Endothelial cell of umbilical vein (primary cell): ENCODE measurements at regions not wholly inside any gene's neighbourhood (a gene's known extent, or its start where the extent isn't known, plus 50 kb on each side); places are given as distances from the start of the nearest gene placed in this dataset.

Source experiments
- BruUV-seq: library from RNA; stranded (reverse); fragments of 400-500 nt; replicated peaks from 2 replicates; lab custom pipeline; 2021; lab: Mats Ljungman, UMichigan
- CTCF ChIA-PET: fragments of 300-600, 350-600 bp; sonication (Branson Sonifier 250); formaldehyde crosslinking; loops from one replicate; lab custom pipeline; 2021; ENCODE audit warnings: antibody characterized with exemption, inconsistent platforms; lab: Charles Lee
- POLR2A ChIA-PET: fragments of 300-600, 350-600 bp; sonication (Branson Sonifier 250); formaldehyde crosslinking; loops from one replicate; lab custom pipeline; 2021; ENCODE audit warnings: antibody characterized with exemption, inconsistent platforms; lab: Charles Lee
- DNase-seq: peaks from one replicate; pipeline ENCODE4 v3.0.0-alpha.2; 2011; ENCODE audit warnings: low read depth, low spot score
- FAIRE-seq: peaks from 2 replicates; lab custom pipeline; 2011; peaks lifted over from hg19 to GRCh38; lab: Jason Lieb, UNC
- H2AFZ ChIP-seq: 2 replicates; pipeline ENCODE4 v1.6.0; 2012; ENCODE audit warnings: low read depth, low read length, control low read depth, inconsistent platforms
- H3K27ac ChIP-seq: 2 replicates; pipeline ENCODE4 v1.5.1; 2011; ENCODE audit warnings: low read depth, mild to moderate bottlenecking, control low read depth, low read length, moderate library complexity; ENCODE audit not compliant: insufficient read depth
- H3K27me3 ChIP-seq, 2 experiments: 2 replicates each; pipeline versions ENCODE4 v1.6.0 to v1.6.1; 2011; ENCODE audit warnings: low read length in 2 of 2, mixed read lengths in 1 of 2; ENCODE audit not compliant: control insufficient read depth in 2 of 2, insufficient read depth in 2 of 2
- H3K36me3 ChIP-seq, 2 experiments: 2 replicates in 1 of 2; 3 replicates in 1 of 2; pipeline ENCODE4 v1.5.1; 2011; ENCODE audit warnings: low read length in 2 of 2, mild to moderate bottlenecking in 1 of 2, moderate library complexity in 1 of 2; ENCODE audit not compliant: control insufficient read depth in 2 of 2, insufficient read depth in 2 of 2; ENCODE audit errors: extremely low read depth in 1 of 2
- H3K4me1 ChIP-seq: 3 replicates; pipeline ENCODE4 v1.5.1; 2011; ENCODE audit warnings: mild to moderate bottlenecking, low read length; ENCODE audit not compliant: control insufficient read depth, insufficient read depth; ENCODE audit errors: extremely low read depth
- H3K4me2 ChIP-seq: 2 replicates; pipeline ENCODE4 v1.6.1; 2011; ENCODE audit warnings: low read length, control low read depth, mixed read lengths; ENCODE audit not compliant: insufficient read depth
- H3K4me3 ChIP-seq, 3 experiments: fragments of 200-600 bp in 1 of 3; sonication (generic), shearing (Covaris generic) in 1 of 3; replicated peaks in 1 of 3; 2 replicates each; pipeline ENCODE4 v1.5.1; 2011 to 2016; ENCODE audit warnings: control low read depth in 3 of 3, low read length in 3 of 3, mild to moderate bottlenecking in 2 of 3, inconsistent platforms in 1 of 3, low read depth in 1 of 3, moderate library complexity in 1 of 3; ENCODE audit not compliant: insufficient read depth in 1 of 3
- H3K79me2 ChIP-seq: 2 replicates; pipeline ENCODE4 v1.6.0; 2012; ENCODE audit warnings: low read length, inconsistent platforms; ENCODE audit not compliant: control insufficient read depth, insufficient read depth
- H3K9ac ChIP-seq: replicated peaks from 2 replicates; pipeline ENCODE3; 2011; ENCODE audit warnings: low read length, control low read depth; ENCODE audit not compliant: insufficient read depth; ENCODE audit errors: extremely low read depth
- H3K9me1 ChIP-seq: replicated peaks from 3 replicates; pipeline ENCODE4 v1.6.0; 2011; ENCODE audit warnings: mild to moderate bottlenecking, low read length; ENCODE audit not compliant: control insufficient read depth, insufficient read depth; ENCODE audit errors: extremely low read depth
- H3K9me3 ChIP-seq: replicated peaks from 2 replicates; pipeline ENCODE4 v1.5.1; 2012; ENCODE audit warnings: low read length, inconsistent platforms; ENCODE audit not compliant: control insufficient read depth, insufficient read depth
- H4K20me1 ChIP-seq: replicated peaks from 2 replicates; pipeline ENCODE3; 2011; ENCODE audit warnings: mild to moderate bottlenecking, low read length; ENCODE audit not compliant: control insufficient read depth, insufficient read depth; ENCODE audit errors: extremely low read depth
- EZH2 ChIP-seq: IDR thresholded peaks from 2 replicates; pipeline ENCODE4 v1.6.1; 2012; ENCODE audit warnings: borderline replicate concordance, low read depth, mild to moderate bottlenecking, moderate library complexity, low read length, inconsistent platforms; ENCODE audit not compliant: severe bottlenecking
- FOS ChIP-seq: IDR thresholded peaks from 2 replicates; pipeline ENCODE4 v1.6.1; 2011; ENCODE audit warnings: mild to moderate bottlenecking, low read length, moderate library complexity, borderline replicate concordance; ENCODE audit not compliant: insufficient read depth
- GATA2 ChIP-seq: IDR thresholded peaks from 2 replicates; pipeline ENCODE4 v1.7.0; 2011; ENCODE audit warnings: low read depth, mild to moderate bottlenecking, moderate library complexity, mixed read lengths, low read length; ENCODE audit not compliant: insufficient read length, insufficient read depth
- JUN ChIP-seq: IDR thresholded peaks from 2 replicates; pipeline ENCODE4 v1.6.1; 2011; ENCODE audit warnings: borderline replicate concordance, low read depth; ENCODE audit not compliant: insufficient read length, insufficient read depth
- MYC ChIP-seq: IDR thresholded peaks from one replicate; pipeline ENCODE4 v1.6.1; 2011; ENCODE audit warnings: mild to moderate bottlenecking, low read depth, low read length
- POLR2A ChIP-seq: IDR thresholded peaks from 2 replicates; pipeline ENCODE4 v1.6.1; 2012; ENCODE audit warnings: low read depth, mild to moderate bottlenecking, control low read depth, low read length
- POLR2AphosphoS5 ChIP-seq: IDR thresholded peaks from 2 replicates; pipeline ENCODE4 v1.6.1; 2012; ENCODE audit warnings: low read depth, mild to moderate bottlenecking, control low read depth, low read length, moderate library complexity; ENCODE audit not compliant: insufficient read depth
- dilution Hi-C: fragments of 300-500 bp; cut with MboI; formaldehyde crosslinking; loops from one replicate; pipeline ENCODE4 v1.15.0; 2019; ENCODE audit warnings: low sequenced_read_pairs; ENCODE audit not compliant: extremely low pct_ligation_motif_present
- intact Hi-C: fragments of 100-400 bp; cut with micrococcal nuclease; formaldehyde crosslinking; loops from one replicate; pipeline ENCODE4 v1.10.0; 2022
- TF ChIP-seq, protein P1 (sequence below): IDR thresholded peaks from 2 replicates; pipeline ENCODE4 v1.6.1; 2011; ENCODE audit not compliant: insufficient read depth, insufficient read length
- TF ChIP-seq, protein P2 (sequence below), 2 donors: IDR thresholded peaks; 1 replicate in 1 of 2; 2 replicates in 1 of 2; pipeline ENCODE4 v1.5.1; 2011; ENCODE audit warnings: low read length in 2 of 2, mild to moderate bottlenecking in 2 of 2, moderate library complexity in 2 of 2, control low read depth in 1 of 2, inconsistent platforms in 1 of 2, low read depth in 1 of 2; ENCODE audit not compliant: insufficient read depth in 1 of 2; ENCODE audit errors: extremely low read depth in 1 of 2

DNA sequence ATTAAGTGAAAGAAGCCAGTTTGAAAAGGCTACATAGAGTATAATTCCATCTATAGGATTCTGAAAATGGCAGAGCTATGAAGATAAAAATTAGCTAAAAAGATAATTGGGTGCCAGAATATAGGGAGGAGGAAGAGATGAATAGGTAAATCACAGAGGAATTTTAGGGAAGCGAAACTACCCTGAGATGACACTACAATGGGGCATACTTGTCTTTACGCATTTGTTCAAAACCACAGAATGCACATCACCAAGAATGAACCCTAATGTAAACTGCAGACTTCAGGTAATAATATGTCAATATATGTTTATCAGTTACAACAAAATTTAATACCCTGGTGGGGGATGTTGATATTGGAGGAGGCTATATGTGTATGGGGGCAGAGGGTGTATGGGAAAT lies 1342.9 kb downstream of the ADGRL3 start:
- BruUV-seq: no TSS peak
- CTCF ChIA-PET: no interaction called here
- no peak overlapping the region for H3K9ac ChIP-seq

GRCh38 chr4:62533573-62533972 lies 1333.4 kb downstream of the ADGRL3 start:
- Histone ChIP-seq H4K20me1 (no peaks in the 10 kb centered on the region), H3K79me2 (no peaks in the 10 kb centered on the region), H3K9me1 (no peaks in the 10 kb centered on the region), H3K27ac (no peak overlapping the region), H3K27me3 (no peaks in the 10 kb centered on the region), H3K9ac (no peak overlapping the region), H3K9me3 (peaks cover 4% of the 10 kb centered on the region), H3K36me3 (no peaks in the 10 kb centered on the region), H3K4me2 (no peak overlapping the region), H2AFZ (no peak overlapping the region), H3K4me3 (no peak overlapping the region), H3K4me1 (no peaks in the 10 kb centered on the region)
- no peak for DNase-seq
- dilution Hi-C loops: no loop called here
- no peak for FAIRE-seq
- ChIA-PET POLR2A (no interaction called here), CTCF (no interaction called here)
- BruUV-seq: no TSS peak
- intact Hi-C loops: no loop called here
- TF ChIP-seq JUN: no peak
- no peak for TF ChIP-seq FOS
- TF ChIP-seq, protein P1, sequence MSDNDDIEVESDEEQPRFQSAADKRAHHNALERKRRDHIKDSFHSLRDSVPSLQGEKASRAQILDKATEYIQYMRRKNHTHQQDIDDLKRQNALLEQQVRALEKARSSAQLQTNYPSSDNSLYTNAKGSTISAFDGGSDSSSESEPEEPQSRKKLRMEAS: no peak
- TF ChIP-seq, protein P2, sequence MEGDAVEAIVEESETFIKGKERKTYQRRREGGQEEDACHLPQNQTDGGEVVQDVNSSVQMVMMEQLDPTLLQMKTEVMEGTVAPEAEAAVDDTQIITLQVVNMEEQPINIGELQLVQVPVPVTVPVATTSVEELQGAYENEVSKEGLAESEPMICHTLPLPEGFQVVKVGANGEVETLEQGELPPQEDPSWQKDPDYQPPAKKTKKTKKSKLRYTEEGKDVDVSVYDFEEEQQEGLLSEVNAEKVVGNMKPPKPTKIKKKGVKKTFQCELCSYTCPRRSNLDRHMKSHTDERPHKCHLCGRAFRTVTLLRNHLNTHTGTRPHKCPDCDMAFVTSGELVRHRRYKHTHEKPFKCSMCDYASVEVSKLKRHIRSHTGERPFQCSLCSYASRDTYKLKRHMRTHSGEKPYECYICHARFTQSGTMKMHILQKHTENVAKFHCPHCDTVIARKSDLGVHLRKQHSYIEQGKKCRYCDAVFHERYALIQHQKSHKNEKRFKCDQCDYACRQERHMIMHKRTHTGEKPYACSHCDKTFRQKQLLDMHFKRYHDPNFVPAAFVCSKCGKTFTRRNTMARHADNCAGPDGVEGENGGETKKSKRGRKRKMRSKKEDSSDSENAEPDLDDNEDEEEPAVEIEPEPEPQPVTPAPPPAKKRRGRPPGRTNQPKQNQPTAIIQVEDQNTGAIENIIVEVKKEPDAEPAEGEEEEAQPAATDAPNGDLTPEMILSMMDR (IDR thresholded peaks at IDR 0.05; ENCODE audit: extremely low read depth in 1 of 2, insufficient read depth in 1 of 2, low read depth in 1 of 2, low read length in 2 of 2): no peak
- no peak for TF ChIP-seq EZH2
- TF ChIP-seq GATA2: no peak
- no peak for TF ChIP-seq POLR2AphosphoS5
- no peak for TF ChIP-seq MYC
- TF ChIP-seq POLR2A: no peak

More for the DNA sequence above, 1342.9 kb downstream of the ADGRL3 start:
- H3K4me3 ChIP-seq: no peak overlapping the region
- intact Hi-C loops (no loop called here), dilution Hi-C loops (no loop called here)
- no peaks in the 10 kb centered on the region for H3K4me1 ChIP-seq
- TF ChIP-seq MYC (no peak), JUN (no peak)
- TF ChIP-seq, protein P1: no peak
- H3K27me3 ChIP-seq: no peaks in the 10 kb centered on the region
- no peaks in the 10 kb centered on the region for H3K79me2 ChIP-seq
- no peaks in the 10 kb centered on the region for H3K36me3 ChIP-seq
- H3K27ac ChIP-seq: no peak overlapping the region
- DNase-seq: no peak
- H3K4me2 ChIP-seq: no peak overlapping the region
- H2AFZ ChIP-seq: no peak overlapping the region
- POLR2A ChIA-PET: no interaction called here
- H3K9me3 ChIP-seq: peaks cover 2% of the 10 kb centered on the region
- no peaks in the 10 kb centered on the region for H4K20me1 ChIP-seq
- no peaks in the 10 kb centered on the region for H3K9me1 ChIP-seq
- no peak for FAIRE-seq
